ENCODE measurements at regions not wholly inside any gene's neighbourhood (a gene's known extent, or its start where the extent isn't known, plus 50 kb on each side); places are given as distances from the start of the nearest gene placed in this dataset.

- TF ChIP-seq CTCF (conservative IDR thresholded peaks at IDR 0.05; ENCODE audit: low read depth, low read length): no peak
- no peak for TF ChIP-seq EZH2 (IDR thresholded peaks at IDR 0.05; ENCODE audit: low read length, unreplicated experiment)
These were observed 311.3 kb upstream of the HS3ST1 start for GRCh38 chr4:11739992-11740391.

All from PC-3 (cell line).